GM12864 (cell line): ENCODE measurements at regions not wholly inside any gene's neighbourhood (a gene's known extent, or its start where the extent isn't known, plus 50 kb on each side); places are given as distances from the start of the nearest gene placed in this dataset.

Experiments used
- DNase-seq: peaks from one replicate; pipeline ENCODE4 v3.0.0-alpha.2; 2011; ENCODE audit warnings: low read depth
- H3K4me3 ChIP-seq: 2 replicates; pipeline ENCODE4 v1.5.1; 2011; ENCODE audit warnings: mild to moderate bottlenecking, low read depth, low read length, control low read depth
- CTCF ChIP-seq: IDR thresholded peaks from 2 replicates; pipeline ENCODE4 v1.5.1; 2011; ENCODE audit warnings: low read depth, mild to moderate bottlenecking, moderate library complexity, low read length, control low read depth, inconsistent platforms; ENCODE audit errors: missing control alignments

- DNase-seq, result no peak
Measured at GRCh38 chr12:17192721-17193120, 586.8 kb upstream of the LMO3 start.

GRCh38 chr12:17169726-17170471, 563.9 kb upstream of the LMO3 start:
- no peak for DNase-seq
- no peak for TF ChIP-seq CTCF
- no peak overlapping the region for H3K4me3 ChIP-seq

More at GRCh38 chr12:17192721-17193120, 586.8 kb upstream of the LMO3 start:
- no peak overlapping the region for H3K4me3 ChIP-seq
- TF ChIP-seq CTCF, result no peak

GRCh38 chr12:17159506-17160300, 553.7 kb upstream of the LMO3 start:
- no peak for DNase-seq
- H3K4me3 ChIP-seq, result no peak overlapping the region
- no peak for TF ChIP-seq CTCF

- TF ChIP-seq CTCF, result no peak
- DNase-seq, result no peak
- H3K4me3 ChIP-seq, result no peak overlapping the region
Measured at GRCh38 chr12:17158201-17158600, 552.2 kb upstream of the LMO3 start.

- TF ChIP-seq CTCF, result no peak
- no peak for DNase-seq
- no peak overlapping the region for H3K4me3 ChIP-seq
Measured at GRCh38 chr12:17151917-17152316, 546.0 kb upstream of the LMO3 start.

GRCh38 chr12:17148706-17149105, 542.7 kb upstream of the LMO3 start:
- no peak for TF ChIP-seq CTCF
- DNase-seq, result no peak

More at GRCh38 chr12:17148706-17149105, 542.7 kb upstream of the LMO3 start:
- no peak overlapping the region for H3K4me3 ChIP-seq
